Renal pelvis (tissue), 1 donor: ENCODE measurements at regions not wholly inside any gene's neighbourhood (a gene's known extent, or its start where the extent isn't known, plus 50 kb on each side); places are given as distances from the start of the nearest gene placed in this dataset.
"Not testable (repeated sequence)": the region's sequence is repeated elsewhere in the genome, so short reads cannot be mapped to it uniquely, and the experiment has no call there.

Experiments
- DNase-seq: peaks from one replicate; pipeline ENCODE4 v3.0.0-alpha.2; 2013

GRCh38 chr1:91605566-91605965 lies 104.9 kb downstream of the CDC7 start:
- DNase-seq, result no peak

GRCh38 chr1:91606546-91607078 lies 106.0 kb downstream of the CDC7 start:
- DNase-seq, result no peak

GRCh38 chr1:91607686-91608085 lies 107.0 kb downstream of the CDC7 start:
- not testable (repeated sequence) for DNase-seq

- DNase-seq, result no peak
Measured at GRCh38 chr1:91608876-91609275, 108.2 kb downstream of the CDC7 start.

- no peak for DNase-seq
Measured at GRCh38 chr1:91609551-91609950, 108.9 kb downstream of the CDC7 start.

GRCh38 chr1:91610102-91610501 lies 109.5 kb downstream of the CDC7 start:
- no peak for DNase-seq

- no peak for DNase-seq
Measured at GRCh38 chr1:91610789-91611188, 110.1 kb downstream of the CDC7 start.

- DNase-seq, result no peak
Measured at GRCh38 chr1:91611483-91611917, 110.8 kb downstream of the CDC7 start.

- DNase-seq, result no peak
Measured at GRCh38 chr1:91613595-91613994, 112.9 kb downstream of the CDC7 start.

- DNase-seq, result no peak
Measured at GRCh38 chr1:91616712-91617111, 116.1 kb downstream of the CDC7 start.

GRCh38 chr1:91617285-91617765 lies 116.7 kb downstream of the CDC7 start:
- no peak for DNase-seq

- no peak for DNase-seq
Measured at GRCh38 chr1:91619881-91620280, 119.2 kb downstream of the CDC7 start.

- DNase-seq, result no peak
Measured at GRCh38 chr1:91621360-91621759, 120.7 kb downstream of the CDC7 start.

GRCh38 chr1:91621907-91622306 lies 121.3 kb downstream of the CDC7 start:
- no peak for DNase-seq

GRCh38 chr1:91622616-91623015 lies 122.0 kb downstream of the CDC7 start:
- no peak for DNase-seq

GRCh38 chr1:91623020-91623419 lies 122.4 kb downstream of the CDC7 start:
- no peak for DNase-seq

GRCh38 chr1:91624331-91624730 lies 123.7 kb downstream of the CDC7 start:
- DNase-seq, result no peak
